Activated CD8-positive, alpha-beta T cell treated with anti-CD3 and anti-CD28 coated beads, Interleukin-2, amount 10 ng/mL, durations not matched to agents 7 days and 5 days (primary cell): ENCODE measurements at regions not wholly inside any gene's neighbourhood (a gene's known extent, or its start where the extent isn't known, plus 50 kb on each side); places are given as distances from the start of the nearest gene placed in this dataset.
"Not testable (repeated sequence)": the region's sequence is repeated elsewhere in the genome, so short reads cannot be mapped to it uniquely, and the experiment has no call there.

Experiments
- ATAC-seq: fragments of 150-1000 bp; cut with Tn5 transposase; one replicate; pipeline ENCODE4 v1.10.0; 2021; ENCODE audit warnings: moderate library complexity
- CTCF ChIA-PET: fragments of 350-600 bp; sonication (Branson Sonifier 250); formaldehyde crosslinking; loops from one replicate; lab custom pipeline; 2021; ENCODE audit warnings: antibody characterized with exemption; lab: Charles Lee
- POLR2A ChIA-PET: fragments of 350-600 bp; sonication (Branson Sonifier 250); formaldehyde crosslinking; loops from one replicate; lab custom pipeline; 2021; ENCODE audit warnings: antibody characterized with exemption; lab: Charles Lee
- DNase-seq: peaks from one replicate; pipeline ENCODE4 v3.0.0-alpha.2; 2020
- H3K27ac Mint-ChIP-seq: one replicate; pipeline ENCODE4 v1.8.0; 2021; ENCODE audit warnings: mild to moderate bottlenecking, mixed read lengths
- H3K27me3 Mint-ChIP-seq: one replicate; pipeline ENCODE4 v1.8.0; 2021; ENCODE audit warnings: low read depth, mixed read lengths
- H3K36me3 Mint-ChIP-seq: one replicate; pipeline ENCODE4 v1.8.0; 2021; ENCODE audit warnings: low read depth, mixed read lengths
- H3K4me1 Mint-ChIP-seq: one replicate; pipeline ENCODE4 v1.8.0; 2021; ENCODE audit warnings: low read depth, mixed read lengths
- H3K4me3 Mint-ChIP-seq: one replicate; pipeline ENCODE4 v1.8.0; 2021; ENCODE audit warnings: mild to moderate bottlenecking, mixed read lengths
- H3K9me3 Mint-ChIP-seq: one replicate; pipeline ENCODE4 v1.8.0; 2022; ENCODE audit warnings: mixed read lengths; ENCODE audit not compliant: insufficient read depth

GRCh38 chr6:170224694-170225660, 65.9 kb downstream of the DLL1 start:
- DNase-seq: no peak
- CTCF ChIA-PET: no interaction called here
- POLR2A ChIA-PET: interaction anchor here (0.5 kb wide), 1 partner anchor 228 kb away, joined by 3 read pairs; no protein-coding TSS in a partner anchor

GRCh38 chr6:170223718-170224693, 66.9 kb downstream of the DLL1 start:
- Mint-ChIP-seq H3K27me3 (peaks cover 20% of the 10 kb centered on the region), H3K36me3 (no peaks in the 10 kb centered on the region), H3K4me3 (no peak overlapping the region), H3K27ac (no peak overlapping the region), H3K4me1 (peaks cover 31% of the 10 kb centered on the region), H3K9me3 (no peaks in the 10 kb centered on the region)
- ChIA-PET POLR2A (no interaction called here), CTCF (no interaction called here)
- ATAC-seq (no peak), DNase-seq (no peak)

More at GRCh38 chr6:170224694-170225660, 65.9 kb downstream of the DLL1 start:
- no peaks in the 10 kb centered on the region for H3K36me3 Mint-ChIP-seq
- no peak for ATAC-seq
- H3K9me3 Mint-ChIP-seq: no peaks in the 10 kb centered on the region
- H3K27ac Mint-ChIP-seq: no peak overlapping the region
- peaks cover 31% of the 10 kb centered on the region for H3K4me1 Mint-ChIP-seq
- H3K4me3 Mint-ChIP-seq: no peak overlapping the region
- peaks cover 20% of the 10 kb centered on the region for H3K27me3 Mint-ChIP-seq

- no peak for DNase-seq
- H3K4me3 Mint-ChIP-seq: peak overlapping the region; percentile 34
- H3K4me1 Mint-ChIP-seq: peaks cover 31% of the 10 kb centered on the region
- peak; percentile 37 for ATAC-seq
- no peaks in the 10 kb centered on the region for H3K36me3 Mint-ChIP-seq
- H3K27me3 Mint-ChIP-seq: peaks cover 18% of the 10 kb centered on the region
- H3K9me3 Mint-ChIP-seq: no peaks in the 10 kb centered on the region
- no peak overlapping the region for H3K27ac Mint-ChIP-seq
- ChIA-PET POLR2A (no interaction called here), CTCF (no interaction called here)
Observed at GRCh38 chr6:170222498-170223471, 68.1 kb downstream of the DLL1 start.

GRCh38 chr6:170221753-170222400, 69.0 kb downstream of the DLL1 start:
- Mint-ChIP-seq H3K4me1 (peaks cover 31% of the 10 kb centered on the region), H3K27me3 (peaks cover 18% of the 10 kb centered on the region), H3K4me3 (no peak overlapping the region), H3K36me3 (no peaks in the 10 kb centered on the region), H3K27ac (no peak overlapping the region), H3K9me3 (no peaks in the 10 kb centered on the region)
- ATAC-seq (no peak), DNase-seq (peak; percentile 16)
- POLR2A ChIA-PET: no interaction called here
- CTCF ChIA-PET: no interaction called here

GRCh38 chr6:170221052-170221752, 69.7 kb downstream of the DLL1 start:
- Mint-ChIP-seq H3K4me1 (peaks cover 31% of the 10 kb centered on the region), H3K9me3 (no peaks in the 10 kb centered on the region), H3K27me3 (peaks cover 18% of the 10 kb centered on the region), H3K4me3 (no peak overlapping the region), H3K36me3 (no peaks in the 10 kb centered on the region), H3K27ac (no peak overlapping the region)
- POLR2A ChIA-PET: interaction anchor here (0.6 kb wide), 1 partner anchor 74 kb away, joined by 3 read pairs; no protein-coding TSS in a partner anchor
- CTCF ChIA-PET: no interaction called here
- ATAC-seq: no peak
- DNase-seq: no peak

- H3K27me3 Mint-ChIP-seq, H3K36me3 Mint-ChIP-seq, H3K27ac Mint-ChIP-seq, POLR2A ChIA-PET, CTCF ChIA-PET, H3K4me1 Mint-ChIP-seq, H3K9me3 Mint-ChIP-seq, ATAC-seq, H3K4me3 Mint-ChIP-seq: not testable (repeated sequence)
- peak; percentile 11 for DNase-seq
Observed at GRCh38 chr6:170213637-170214018, 77.2 kb downstream of the DLL1 start.

GRCh38 chr6:170212956-170213636, 77.8 kb downstream of the DLL1 start:
- Mint-ChIP-seq H3K4me3 (no peak overlapping the region), H3K27ac (no peak overlapping the region), H3K4me1 (peaks cover 6% of the 10 kb centered on the region), H3K36me3 (no peaks in the 10 kb centered on the region), H3K27me3 (peaks cover 8% of the 10 kb centered on the region), H3K9me3 (peaks cover 5% of the 10 kb centered on the region)
- DNase-seq (peak; percentile 13), ATAC-seq (no peak)
- POLR2A ChIA-PET: no interaction called here
- CTCF ChIA-PET: no interaction called here

- CTCF ChIA-PET: no interaction called here
- POLR2A ChIA-PET: no interaction called here
- H3K9me3 Mint-ChIP-seq: peaks cover 5% of the 10 kb centered on the region
Observed at GRCh38 chr6:170212051-170212756, 78.7 kb downstream of the DLL1 start.

GRCh38 chr6:170211404-170212025, 79.4 kb downstream of the DLL1 start:
- Mint-ChIP-seq H3K27me3 (peaks cover 8% of the 10 kb centered on the region), H3K27ac (no peak overlapping the region), H3K4me1 (peaks cover 6% of the 10 kb centered on the region), H3K9me3 (peaks cover 5% of the 10 kb centered on the region), H3K4me3 (no peak overlapping the region), H3K36me3 (no peaks in the 10 kb centered on the region)
- ChIA-PET CTCF (no interaction called here), POLR2A (no interaction called here)
- DNase-seq (peak; percentile 13), ATAC-seq (no peak)

More at GRCh38 chr6:170212051-170212756, 78.7 kb downstream of the DLL1 start:
- Mint-ChIP-seq H3K4me3 (no peak overlapping the region), H3K27ac (no peak overlapping the region), H3K4me1 (peaks cover 6% of the 10 kb centered on the region), H3K27me3 (peaks cover 8% of the 10 kb centered on the region), H3K36me3 (no peaks in the 10 kb centered on the region)
- ATAC-seq: no peak
- DNase-seq: peak; percentile 9
